H1 (cell line): ENCODE measurements at regions not wholly inside any gene's neighbourhood (a gene's known extent, or its start where the extent isn't known, plus 50 kb on each side); places are given as distances from the start of the nearest gene placed in this dataset.

ENCODE experiments used
- EGR1 ChIP-seq: IDR thresholded peaks from 2 replicates; pipeline ENCODE4 v1.6.1; 2011; ENCODE audit warnings: low read depth, low read length, borderline replicate concordance
- EP300 ChIP-seq, 2 experiments: IDR thresholded peaks; 1 replicate in 1 of 2; 2 replicates in 1 of 2; pipeline ENCODE4 v1.6.1; 2011 to 2012; ENCODE audit warnings: low read depth in 2 of 2, low read length in 2 of 2, mild to moderate bottlenecking in 2 of 2, borderline replicate concordance in 1 of 2, inconsistent platforms in 1 of 2, moderate library complexity in 1 of 2
- POLR2A ChIP-seq, 2 experiments: IDR thresholded peaks; 1 replicate in 1 of 2; 2 replicates in 1 of 2; pipeline ENCODE4 v1.6.1; 2011; ENCODE audit warnings: low read depth in 2 of 2, low read length in 2 of 2, mild to moderate bottlenecking in 2 of 2; ENCODE audit errors: control extremely low read depth in 1 of 2
- YY1 ChIP-seq: IDR thresholded peaks from 2 replicates; pipeline ENCODE4 v1.6.1; 2011; ENCODE audit warnings: low read depth, mild to moderate bottlenecking, low read length

- TF ChIP-seq EP300 (IDR thresholded peaks at IDR 0.05; ENCODE audit: borderline replicate concordance in 1 of 2, low read depth in 2 of 2, low read length in 2 of 2) = no peak
- TF ChIP-seq EGR1 = no peak
- no peak for TF ChIP-seq POLR2A (IDR thresholded peaks at IDR 0.05; ENCODE audit: control extremely low read depth in 1 of 2, low read depth in 2 of 2, low read length in 2 of 2)
- TF ChIP-seq YY1 = no peak
Observed at GRCh38 chr6:73951183-73951582, 255.2 kb downstream of the CD109 start.
